HG02938 (cell line): ENCODE measurements at regions not wholly inside any gene's neighbourhood (a gene's known extent, or its start where the extent isn't known, plus 50 kb on each side); places are given as distances from the start of the nearest gene placed in this dataset.

ENCODE experiments used
- ATAC-seq: cut with Tn5 transposase; IDR thresholded peaks from one replicate; pipeline ENCODE4 v1.9.1; 2021; ENCODE audit warnings: mild to moderate bottlenecking, moderate library complexity; ENCODE audit not compliant: unreplicated experiment

- ATAC-seq, result no peak
Observed at GRCh38 chr2:228261546-228261945, 80.1 kb upstream of the SPHKAP start.

GRCh38 chr2:228257379-228257778, 75.9 kb upstream of the SPHKAP start:
- no peak for ATAC-seq

- no peak for ATAC-seq
Observed at GRCh38 chr2:228253752-228254151, 72.3 kb upstream of the SPHKAP start.

GRCh38 chr2:228247335-228247734, 65.8 kb upstream of the SPHKAP start:
- no peak for ATAC-seq

GRCh38 chr2:228245601-228246000, 64.1 kb upstream of the SPHKAP start:
- ATAC-seq, result no peak

- no peak for ATAC-seq
Observed at GRCh38 chr2:228242591-228242990, 61.1 kb upstream of the SPHKAP start.

- ATAC-seq, result no peak
Observed at GRCh38 chr2:228239907-228240561, 58.5 kb upstream of the SPHKAP start.

- no peak for ATAC-seq
Observed at GRCh38 chr2:228239207-228239906, 57.9 kb upstream of the SPHKAP start.
